Nephron (organoid): ENCODE measurements at regions not wholly inside any gene's neighbourhood (a gene's known extent, or its start where the extent isn't known, plus 50 kb on each side); places are given as distances from the start of the nearest gene placed in this dataset.

Experiments
- H3K27ac Mint-ChIP-seq, 3 experiments: 2 replicates each; pipeline ENCODE4 v1.8.0; 2020; ENCODE audit warnings: mixed read lengths in 3 of 3, mild to moderate bottlenecking in 2 of 3, moderate library complexity in 1 of 3
- H3K27me3 Mint-ChIP-seq: 2 replicates; pipeline ENCODE4 v1.8.0; 2021; ENCODE audit warnings: low read depth, mild to moderate bottlenecking, moderate library complexity, mixed read lengths
- H3K36me3 Mint-ChIP-seq: 2 replicates; pipeline ENCODE4 v1.8.0; 2020; ENCODE audit warnings: low read depth, mixed read lengths
- H3K4me1 Mint-ChIP-seq: 2 replicates; pipeline ENCODE4 v1.8.0; 2020; ENCODE audit warnings: mixed read lengths
- H3K4me3 Mint-ChIP-seq, 3 experiments: 2 replicates each; pipeline ENCODE4 v1.8.0; 2020; ENCODE audit warnings: mild to moderate bottlenecking in 3 of 3, mixed read lengths in 3 of 3, moderate library complexity in 2 of 3
- H3K9me3 Mint-ChIP-seq: 2 replicates; pipeline ENCODE4 v1.8.0; 2020; ENCODE audit warnings: mixed read lengths
- TF ChIP-seq, protein P1 (sequence below), 3 experiments: fragments of 200-600 bp; sonication (generic); IDR thresholded peaks; one replicate each; pipeline ENCODE4 v1.5.0; 2021; ENCODE audit warnings: antibody characterized with exemption in 3 of 3; ENCODE audit not compliant: unreplicated experiment in 3 of 3

DNA sequence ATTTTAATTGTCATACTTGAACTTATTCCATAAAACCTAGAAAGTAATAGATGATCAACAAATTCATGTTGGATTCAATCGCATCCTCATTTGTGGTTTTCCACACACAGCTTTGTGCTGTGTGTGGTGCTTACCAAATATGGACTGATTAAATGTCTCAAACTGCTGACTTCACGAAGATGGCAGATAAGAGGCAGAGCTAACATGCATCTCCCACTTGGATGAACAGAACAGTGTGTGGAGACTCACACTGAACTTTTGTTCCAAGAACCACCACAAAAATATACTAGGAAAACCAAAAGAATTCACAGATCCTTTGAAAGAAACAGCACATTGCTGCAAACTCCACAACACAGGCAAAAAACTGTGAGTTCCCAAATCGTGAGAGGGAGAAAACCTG is 603.7 kb downstream of the TENT5A start:
- H3K27me3 Mint-ChIP-seq = no peaks in the 10 kb centered on the region
- H3K27ac Mint-ChIP-seq = no peak overlapping the region
- no peak overlapping the region for H3K4me3 Mint-ChIP-seq
- no peaks in the 10 kb centered on the region for H3K36me3 Mint-ChIP-seq
- peaks cover 19% of the 10 kb centered on the region for H3K9me3 Mint-ChIP-seq
- no peaks in the 10 kb centered on the region for H3K4me1 Mint-ChIP-seq
- TF ChIP-seq, protein P1, sequence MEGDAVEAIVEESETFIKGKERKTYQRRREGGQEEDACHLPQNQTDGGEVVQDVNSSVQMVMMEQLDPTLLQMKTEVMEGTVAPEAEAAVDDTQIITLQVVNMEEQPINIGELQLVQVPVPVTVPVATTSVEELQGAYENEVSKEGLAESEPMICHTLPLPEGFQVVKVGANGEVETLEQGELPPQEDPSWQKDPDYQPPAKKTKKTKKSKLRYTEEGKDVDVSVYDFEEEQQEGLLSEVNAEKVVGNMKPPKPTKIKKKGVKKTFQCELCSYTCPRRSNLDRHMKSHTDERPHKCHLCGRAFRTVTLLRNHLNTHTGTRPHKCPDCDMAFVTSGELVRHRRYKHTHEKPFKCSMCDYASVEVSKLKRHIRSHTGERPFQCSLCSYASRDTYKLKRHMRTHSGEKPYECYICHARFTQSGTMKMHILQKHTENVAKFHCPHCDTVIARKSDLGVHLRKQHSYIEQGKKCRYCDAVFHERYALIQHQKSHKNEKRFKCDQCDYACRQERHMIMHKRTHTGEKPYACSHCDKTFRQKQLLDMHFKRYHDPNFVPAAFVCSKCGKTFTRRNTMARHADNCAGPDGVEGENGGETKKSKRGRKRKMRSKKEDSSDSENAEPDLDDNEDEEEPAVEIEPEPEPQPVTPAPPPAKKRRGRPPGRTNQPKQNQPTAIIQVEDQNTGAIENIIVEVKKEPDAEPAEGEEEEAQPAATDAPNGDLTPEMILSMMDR (IDR thresholded peaks at IDR 0.05; ENCODE audit: unreplicated experiment in 3 of 3) = no peak

DNA sequence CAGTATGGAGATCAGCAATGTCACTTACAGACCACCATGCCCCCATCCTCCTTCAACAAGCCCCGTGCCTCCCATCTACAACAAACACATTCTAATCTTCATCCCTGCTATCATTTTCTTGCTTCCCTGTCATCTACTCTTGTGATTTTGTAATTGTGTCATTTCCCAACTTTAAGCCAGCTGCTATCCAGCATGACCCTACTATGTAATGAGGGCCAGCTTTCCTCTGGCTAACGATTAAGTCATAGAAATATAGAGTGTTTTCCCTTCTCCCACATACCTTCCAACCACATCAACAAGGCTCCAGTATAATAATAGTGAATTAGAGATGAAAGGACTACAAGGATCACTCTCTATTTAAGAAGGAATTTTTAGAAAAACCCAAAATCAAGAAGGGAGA is 607.0 kb downstream of the TENT5A start:
- peaks cover 11% of the 10 kb centered on the region for H3K9me3 Mint-ChIP-seq
- H3K36me3 Mint-ChIP-seq = no peaks in the 10 kb centered on the region
- H3K27me3 Mint-ChIP-seq = no peaks in the 10 kb centered on the region
- H3K4me3 Mint-ChIP-seq = no peak overlapping the region
- H3K27ac Mint-ChIP-seq = no peak overlapping the region
- TF ChIP-seq, protein P1 (IDR thresholded peaks at IDR 0.05; ENCODE audit: unreplicated experiment in 3 of 3) = no peak
- no peaks in the 10 kb centered on the region for H3K4me1 Mint-ChIP-seq

DNA sequence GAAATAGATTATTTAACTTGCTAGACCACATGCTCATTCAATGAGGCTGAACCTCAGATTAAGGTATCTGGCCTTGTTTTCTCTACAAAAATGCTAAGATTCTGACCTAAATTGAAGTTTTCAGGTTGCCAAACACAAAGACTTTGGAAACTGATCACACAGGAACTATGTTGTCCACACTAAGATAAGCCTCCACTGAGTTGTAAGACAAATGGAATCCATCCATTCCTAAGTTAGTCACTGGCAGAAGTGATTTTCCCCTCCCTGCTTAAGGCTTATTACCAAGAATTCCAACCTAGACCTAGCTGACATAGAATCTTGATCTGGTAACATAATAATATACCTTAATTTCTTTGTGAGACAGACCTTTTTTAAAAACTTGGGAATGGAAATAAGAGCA is 608.1 kb downstream of the TENT5A start:
- H3K9me3 Mint-ChIP-seq = peaks cover 11% of the 10 kb centered on the region
- H3K4me3 Mint-ChIP-seq = no peak overlapping the region
- H3K36me3 Mint-ChIP-seq = no peaks in the 10 kb centered on the region
- no peaks in the 10 kb centered on the region for H3K4me1 Mint-ChIP-seq
- no peaks in the 10 kb centered on the region for H3K27me3 Mint-ChIP-seq
- TF ChIP-seq, protein P1 (IDR thresholded peaks at IDR 0.05; ENCODE audit: unreplicated experiment in 3 of 3) = no peak
- no peak overlapping the region for H3K27ac Mint-ChIP-seq

- Mint-ChIP-seq H3K4me1 (no peaks in the 10 kb centered on the region), H3K9me3 (peaks cover 17% of the 10 kb centered on the region), H3K27ac (no peak overlapping the region)
Observed at GRCh38 chr6:81138236-81138635, 614.2 kb downstream of the TENT5A start.

GRCh38 chr6:81130969-81131368 is 621.5 kb downstream of the TENT5A start:
- H3K9me3 Mint-ChIP-seq = peaks cover under 1% of the 10 kb centered on the region
- peaks cover 5% of the 10 kb centered on the region for H3K4me1 Mint-ChIP-seq
- H3K4me3 Mint-ChIP-seq = no peak overlapping the region
- peaks cover 5% of the 10 kb centered on the region for H3K27me3 Mint-ChIP-seq
- no peaks in the 10 kb centered on the region for H3K36me3 Mint-ChIP-seq
- TF ChIP-seq, protein P1 (IDR thresholded peaks at IDR 0.05; ENCODE audit: unreplicated experiment in 3 of 3) = no peak
- H3K27ac Mint-ChIP-seq = no peak overlapping the region

More at GRCh38 chr6:81138236-81138635, 614.2 kb downstream of the TENT5A start:
- Mint-ChIP-seq H3K27me3 (no peaks in the 10 kb centered on the region), H3K36me3 (no peaks in the 10 kb centered on the region), H3K4me3 (no peak overlapping the region)
- TF ChIP-seq, protein P1 (IDR thresholded peaks at IDR 0.05; ENCODE audit: unreplicated experiment in 3 of 3) = no peak

- Mint-ChIP-seq H3K9me3 (peaks cover 2% of the 10 kb centered on the region), H3K27ac (no peak overlapping the region), H3K4me3 (no peak overlapping the region), H3K36me3 (no peaks in the 10 kb centered on the region), H3K4me1 (peaks cover 5% of the 10 kb centered on the region), H3K27me3 (peaks cover 5% of the 10 kb centered on the region)
- TF ChIP-seq, protein P1 (IDR thresholded peaks at IDR 0.05; ENCODE audit: unreplicated experiment in 3 of 3) = no peak
Observed at GRCh38 chr6:81130061-81130460, 622.4 kb downstream of the TENT5A start.
